Body of pancreas (tissue), 4 donors: ENCODE measurements at regions not wholly inside any gene's neighbourhood (a gene's known extent, or its start where the extent isn't known, plus 50 kb on each side); places are given as distances from the start of the nearest gene placed in this dataset.

ENCODE experiments used
- POLR2A ChIP-seq, 3 donors: fragments of 450-650 bp; IDR thresholded peaks; one replicate each; pipeline ENCODE4 v1.6.1; 2016; ENCODE audit warnings: antibody characterized with exemption in 3 of 3, mild to moderate bottlenecking in 2 of 3
- TF ChIP-seq, protein P1 (sequence below), 7 experiments: fragments of 450-650 bp in 4 of 7; fragments of 200-600 bp in 3 of 7; sonication (generic) in 3 of 7; IDR thresholded peaks; one replicate each; pipeline ENCODE4 v1.5.1; 2016 to 2019; ENCODE audit warnings: antibody characterized with exemption in 7 of 7

GRCh38 chr3:157769378-157769777 is 266.2 kb upstream of the VEPH1 start:
- TF ChIP-seq, protein P1, sequence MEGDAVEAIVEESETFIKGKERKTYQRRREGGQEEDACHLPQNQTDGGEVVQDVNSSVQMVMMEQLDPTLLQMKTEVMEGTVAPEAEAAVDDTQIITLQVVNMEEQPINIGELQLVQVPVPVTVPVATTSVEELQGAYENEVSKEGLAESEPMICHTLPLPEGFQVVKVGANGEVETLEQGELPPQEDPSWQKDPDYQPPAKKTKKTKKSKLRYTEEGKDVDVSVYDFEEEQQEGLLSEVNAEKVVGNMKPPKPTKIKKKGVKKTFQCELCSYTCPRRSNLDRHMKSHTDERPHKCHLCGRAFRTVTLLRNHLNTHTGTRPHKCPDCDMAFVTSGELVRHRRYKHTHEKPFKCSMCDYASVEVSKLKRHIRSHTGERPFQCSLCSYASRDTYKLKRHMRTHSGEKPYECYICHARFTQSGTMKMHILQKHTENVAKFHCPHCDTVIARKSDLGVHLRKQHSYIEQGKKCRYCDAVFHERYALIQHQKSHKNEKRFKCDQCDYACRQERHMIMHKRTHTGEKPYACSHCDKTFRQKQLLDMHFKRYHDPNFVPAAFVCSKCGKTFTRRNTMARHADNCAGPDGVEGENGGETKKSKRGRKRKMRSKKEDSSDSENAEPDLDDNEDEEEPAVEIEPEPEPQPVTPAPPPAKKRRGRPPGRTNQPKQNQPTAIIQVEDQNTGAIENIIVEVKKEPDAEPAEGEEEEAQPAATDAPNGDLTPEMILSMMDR (IDR thresholded peaks at IDR 0.05) = no peak
- TF ChIP-seq POLR2A (IDR thresholded peaks at IDR 0.05) = no peak
